ENCODE measurements at regions not wholly inside any gene's neighbourhood (a gene's known extent, or its start where the extent isn't known, plus 50 kb on each side); places are given as distances from the start of the nearest gene placed in this dataset.

- no peak overlapping the region for H3K27ac ChIP-seq (ENCODE audit: low read depth in 2 of 2, low read length in 1 of 2)
- no peaks in the 10 kb centered on the region for H3F3A ChIP-seq (replicated peaks; ENCODE audit: insufficient read depth)
- H3K9me2 ChIP-seq, result no peaks in the 10 kb centered on the region
- H3K36me3 ChIP-seq (replicated peaks in 1 of 2; ENCODE audit: control insufficient read depth in 1 of 2, insufficient read depth in 2 of 2, low read length in 1 of 2), result no peaks in the 10 kb centered on the region
- no peaks in the 10 kb centered on the region; the same call in 1 of the 2 replicates for H3K9me3 ChIP-seq
- no peaks in the 10 kb centered on the region for H3K27me3 ChIP-seq (ENCODE audit: insufficient read depth)
- no peak overlapping the region for H2AFZ ChIP-seq (ENCODE audit: low read depth)
- H3K4me3 ChIP-seq (ENCODE audit: low read depth in 2 of 2, low read length in 1 of 2), result no peak overlapping the region
- POLR2A ChIA-PET, result no interaction called here
- no peak overlapping the region for H3K9ac ChIP-seq
- CTCF ChIA-PET, result interaction anchor here (0.9 to 2.1 kb wide), 4 partner anchors 11 to 210 kb away, joined by 3 to 6 read pairs (median 4); no protein-coding TSS in a partner anchor
- no peaks in the 10 kb centered on the region for H3K4me1 ChIP-seq (ENCODE audit: control insufficient read depth in 1 of 2, insufficient read depth in 2 of 2, low read depth in 1 of 2, low read length in 1 of 2)
- H3K4me2 ChIP-seq, result no peak overlapping the region
- no peak for DNase-seq
- no peaks in the 10 kb centered on the region for H4K20me1 ChIP-seq (ENCODE audit: insufficient read depth)
- H3K79me2 ChIP-seq (ENCODE audit: insufficient read depth), result no peaks in the 10 kb centered on the region
- 28% methylated on average over 3 of the region's 3 CpGs for WGBS (ENCODE audit: low lambda C conversion rate)
- no peak for TF ChIP-seq CHD2 (IDR thresholded peaks at IDR 0.05; ENCODE audit: low read length, partially characterized antibody)
- no peak for TF ChIP-seq IRF3 (IDR thresholded peaks at IDR 0.05; ENCODE audit: low read depth, low read length)
- no peak for TF ChIP-seq ELF1 (IDR thresholded peaks at IDR 0.05)
- no peak for TF ChIP-seq RCOR1 (IDR thresholded peaks at IDR 0.05; ENCODE audit: low read length)
- no peak for TF ChIP-seq RXRA (IDR thresholded peaks at IDR 0.05; ENCODE audit: borderline replicate concordance, low read depth)
- TF ChIP-seq NFIC (IDR thresholded peaks at IDR 0.05; ENCODE audit: borderline replicate concordance), result no peak
- TF ChIP-seq RFX5 (IDR thresholded peaks at IDR 0.05; ENCODE audit: low read length), result no peak
- no peak for TF ChIP-seq SIN3A (IDR thresholded peaks at IDR 0.05; ENCODE audit: borderline replicate concordance, low read depth, low read length)
- no peak for TF ChIP-seq EZH2phosphoT487 (IDR thresholded peaks at IDR 0.05; ENCODE audit: borderline replicate concordance, low read depth)
- TF ChIP-seq TAF1 (IDR thresholded peaks at IDR 0.05; ENCODE audit: borderline replicate concordance, low read depth, low read length), result no peak
- no peak for TF ChIP-seq CTCF (IDR thresholded peaks at IDR 0.05)
- no peak for TF ChIP-seq ZBTB33 (IDR thresholded peaks at IDR 0.05; ENCODE audit: borderline replicate concordance, low read depth)
- no peak for TF ChIP-seq YY1 (IDR thresholded peaks at IDR 0.05; ENCODE audit: low read depth)
- TF ChIP-seq SMC3 (IDR thresholded peaks at IDR 0.05; ENCODE audit: low read depth, low read length), result no peak
- no peak for TF ChIP-seq GATA2 (CRISPR knock-in tag; IDR thresholded peaks at IDR 0.05)
- TF ChIP-seq TEAD4 (IDR thresholded peaks at IDR 0.05; ENCODE audit: borderline replicate concordance, insufficient read depth), result no peak
- TF ChIP-seq RAD21 (IDR thresholded peaks at IDR 0.05; ENCODE audit: low read length), result no peak
- TF ChIP-seq TCF12 (IDR thresholded peaks at IDR 0.05), result no peak
- no peak for TF ChIP-seq EP300 (IDR thresholded peaks at IDR 0.05; ENCODE audit: borderline replicate concordance in 1 of 2, low read depth in 1 of 2, low read length in 1 of 2)
Measured at GRCh38 chr2:16151281-16151570, 210.9 kb downstream of the MYCN start.
